ENCODE measurements at regions not wholly inside any gene's neighbourhood (a gene's known extent, or its start where the extent isn't known, plus 50 kb on each side); places are given as distances from the start of the nearest gene placed in this dataset.

DNA sequence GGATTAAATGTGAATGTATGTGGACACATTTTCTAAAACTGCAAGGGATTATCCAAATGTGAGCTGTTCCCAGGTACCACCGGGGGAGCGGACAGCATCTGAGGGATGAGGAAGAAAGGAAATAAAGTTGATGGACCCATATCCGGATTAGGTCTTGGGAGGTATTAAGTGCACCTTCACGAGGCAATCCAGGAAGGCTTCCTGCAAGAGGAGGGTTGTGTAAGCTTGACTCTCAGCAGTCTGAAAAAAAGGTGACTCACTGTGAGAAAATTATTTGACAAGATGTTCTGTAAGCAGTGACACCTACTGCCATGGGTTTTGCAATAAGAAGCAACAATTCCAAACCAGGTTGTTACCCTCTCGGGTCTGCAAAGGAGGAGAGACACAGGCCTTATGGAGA, 55.0 kb upstream of the LRFN2 start (continued):
- TF ChIP-seq, protein P1, sequence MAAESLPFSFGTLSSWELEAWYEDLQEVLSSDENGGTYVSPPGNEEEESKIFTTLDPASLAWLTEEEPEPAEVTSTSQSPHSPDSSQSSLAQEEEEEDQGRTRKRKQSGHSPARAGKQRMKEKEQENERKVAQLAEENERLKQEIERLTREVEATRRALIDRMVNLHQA (CRISPR knock-in tag; IDR thresholded peaks at IDR 0.05) = no peak
- TF ChIP-seq HMG20A (CRISPR knock-in tag; IDR thresholded peaks at IDR 0.05; ENCODE audit: borderline replicate concordance) (no peak), SRSF9 (IDR thresholded peaks at IDR 0.05; ENCODE audit: borderline replicate concordance, insufficient read depth, low read depth, low read length, poor library complexity, severe bottlenecking) (no peak)
- TF ChIP-seq, protein P2, sequence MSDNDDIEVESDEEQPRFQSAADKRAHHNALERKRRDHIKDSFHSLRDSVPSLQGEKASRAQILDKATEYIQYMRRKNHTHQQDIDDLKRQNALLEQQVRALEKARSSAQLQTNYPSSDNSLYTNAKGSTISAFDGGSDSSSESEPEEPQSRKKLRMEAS (IDR thresholded peaks at IDR 0.05) = no peak

DNA sequence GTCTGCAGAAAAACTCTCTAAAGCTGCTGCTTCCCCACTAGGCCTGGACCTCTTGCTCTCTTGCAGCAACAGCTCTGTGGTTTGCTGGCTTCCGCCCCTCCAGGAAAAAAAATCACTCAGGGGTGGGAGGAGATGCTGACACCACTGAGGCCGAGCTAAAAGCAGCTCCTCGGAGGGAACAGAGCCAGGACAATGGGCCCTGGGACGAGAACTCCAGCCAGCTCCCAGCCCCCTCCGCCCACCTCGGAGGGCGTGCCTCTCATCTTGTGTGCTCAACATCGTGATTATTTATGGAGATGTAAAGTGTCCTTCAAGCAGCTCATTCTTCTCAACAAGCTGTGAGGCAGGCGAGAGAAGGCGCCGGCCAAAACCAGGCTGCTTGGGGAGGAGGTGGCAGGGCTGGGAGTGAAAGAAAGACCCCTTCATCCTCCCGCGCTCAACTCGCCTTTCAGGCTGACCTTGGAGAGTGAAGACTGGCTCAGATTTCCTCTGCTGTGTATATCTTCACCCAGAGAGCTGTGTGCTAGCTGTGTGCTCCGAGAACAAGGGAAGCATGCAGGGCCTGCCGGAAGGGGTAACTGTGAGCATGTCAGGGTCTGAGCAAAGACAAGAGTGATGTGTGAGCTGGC, 53.5 kb upstream of the LRFN2 start:
- no peak for FAIRE-seq
- Histone ChIP-seq H3K27ac (ENCODE audit: extremely low read length, insufficient read depth, low read length) (no peak overlapping the region), H4K20me1 (ENCODE audit: insufficient read depth, low read length) (no peaks in the 10 kb centered on the region), H3K4me1 (ENCODE audit: insufficient read depth, low read length) (no peaks in the 10 kb centered on the region), H3K9me3 (ENCODE audit: low read length) (no peaks in the 10 kb centered on the region), H3K4me3 (replicated peaks in 1 of 3; ENCODE audit: insufficient read depth in 1 of 3, low read depth in 2 of 3, low read length in 3 of 3) (no peak overlapping the region), H3K79me2 (ENCODE audit: insufficient read depth, low read length) (no peaks in the 10 kb centered on the region), H3K36me3 (replicated peaks in 1 of 2; ENCODE audit: control insufficient read depth in 1 of 2, insufficient read depth in 2 of 2, low read length in 2 of 2) (no peaks in the 10 kb centered on the region), H2AFZ (ENCODE audit: low read length) (no peak overlapping the region), H3K4me2 (ENCODE audit: low read depth, low read length) (no peak overlapping the region), H3K27me3 (ENCODE audit: control insufficient read depth in 1 of 2, insufficient read depth in 2 of 2, low read length in 2 of 2) (no peaks in the 10 kb centered on the region; a peak in 1 of 5 replicates), H3K9ac (ENCODE audit: insufficient read depth, low read depth, low read length) (no peak overlapping the region)
- ChIA-PET POLR2A (no interaction called here), CTCF (ENCODE audit: low intra/inter-chr PET ratio, low total read pairs) (no interaction called here)
- in situ Hi-C loops (cut with HindIII; ENCODE audit: extremely low pct_ligation_motif_present, low pct_unique_long_range_greater_than_20kb) (no loop called here), intact Hi-C loops (cut with micrococcal nuclease; ENCODE audit: unreplicated experiment) (no loop called here)
- ATAC-seq = no peak; the same call in 2 of the 3 replicates
- whole genome bisulfite sequencing (ENCODE audit: low lambda C conversion rate) = 36% methylated on average over 16 of the region's 16 CpGs
- no peak for DNase-seq (ENCODE audit: low spot score)
- BruUV-seq (replicated peaks) = no TSS peak
- TF ChIP-seq, protein P3, sequence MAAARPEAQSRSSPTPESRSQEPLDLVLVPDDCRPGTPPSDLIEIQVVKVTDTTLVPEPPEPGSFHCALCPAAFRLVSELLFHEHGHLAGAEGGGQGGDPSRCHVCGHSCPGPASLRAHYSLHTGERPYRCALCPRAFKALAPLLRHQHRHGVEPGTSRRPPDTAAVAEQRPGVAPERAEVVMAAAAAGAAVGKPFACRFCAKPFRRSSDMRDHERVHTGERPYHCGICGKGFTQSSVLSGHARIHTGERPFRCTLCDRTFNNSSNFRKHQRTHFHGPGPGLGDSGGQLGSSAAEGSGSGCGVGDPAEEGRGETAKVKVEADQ (CRISPR knock-in tag; IDR thresholded peaks at IDR 0.05; ENCODE audit: borderline replicate concordance) = no peak
- TF ChIP-seq ZBTB8A (CRISPR knock-in tag; IDR thresholded peaks at IDR 0.05; ENCODE audit: borderline replicate concordance, low read depth) = no peak
- TF ChIP-seq IKZF4 (CRISPR knock-in tag; IDR thresholded peaks at IDR 0.05; ENCODE audit: borderline replicate concordance, low read depth, not compliant biosample characterization) = no peak
- TF ChIP-seq ZNF160 (CRISPR knock-in tag; IDR thresholded peaks at IDR 0.05) = no peak
- no peak for TF ChIP-seq MED8 (CRISPR knock-in tag; IDR thresholded peaks at IDR 0.05; ENCODE audit: insufficient replicate concordance)
- TF ChIP-seq ZBTB38 (CRISPR knock-in tag; IDR thresholded peaks at IDR 0.05) = no peak
- TF ChIP-seq, protein P4, sequence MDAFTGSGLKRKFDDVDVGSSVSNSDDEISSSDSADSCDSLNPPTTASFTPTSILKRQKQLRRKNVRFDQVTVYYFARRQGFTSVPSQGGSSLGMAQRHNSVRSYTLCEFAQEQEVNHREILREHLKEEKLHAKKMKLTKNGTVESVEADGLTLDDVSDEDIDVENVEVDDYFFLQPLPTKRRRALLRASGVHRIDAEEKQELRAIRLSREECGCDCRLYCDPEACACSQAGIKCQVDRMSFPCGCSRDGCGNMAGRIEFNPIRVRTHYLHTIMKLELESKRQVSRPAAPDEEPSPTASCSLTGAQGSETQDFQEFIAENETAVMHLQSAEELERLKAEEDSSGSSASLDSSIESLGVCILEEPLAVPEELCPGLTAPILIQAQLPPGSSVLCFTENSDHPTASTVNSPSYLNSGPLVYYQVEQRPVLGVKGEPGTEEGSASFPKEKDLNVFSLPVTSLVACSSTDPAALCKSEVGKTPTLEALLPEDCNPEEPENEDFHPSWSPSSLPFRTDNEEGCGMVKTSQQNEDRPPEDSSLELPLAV (CRISPR knock-in tag; conservative IDR thresholded peaks at IDR 0.05; ENCODE audit: low read depth) = no peak
- TF ChIP-seq, protein P5, sequence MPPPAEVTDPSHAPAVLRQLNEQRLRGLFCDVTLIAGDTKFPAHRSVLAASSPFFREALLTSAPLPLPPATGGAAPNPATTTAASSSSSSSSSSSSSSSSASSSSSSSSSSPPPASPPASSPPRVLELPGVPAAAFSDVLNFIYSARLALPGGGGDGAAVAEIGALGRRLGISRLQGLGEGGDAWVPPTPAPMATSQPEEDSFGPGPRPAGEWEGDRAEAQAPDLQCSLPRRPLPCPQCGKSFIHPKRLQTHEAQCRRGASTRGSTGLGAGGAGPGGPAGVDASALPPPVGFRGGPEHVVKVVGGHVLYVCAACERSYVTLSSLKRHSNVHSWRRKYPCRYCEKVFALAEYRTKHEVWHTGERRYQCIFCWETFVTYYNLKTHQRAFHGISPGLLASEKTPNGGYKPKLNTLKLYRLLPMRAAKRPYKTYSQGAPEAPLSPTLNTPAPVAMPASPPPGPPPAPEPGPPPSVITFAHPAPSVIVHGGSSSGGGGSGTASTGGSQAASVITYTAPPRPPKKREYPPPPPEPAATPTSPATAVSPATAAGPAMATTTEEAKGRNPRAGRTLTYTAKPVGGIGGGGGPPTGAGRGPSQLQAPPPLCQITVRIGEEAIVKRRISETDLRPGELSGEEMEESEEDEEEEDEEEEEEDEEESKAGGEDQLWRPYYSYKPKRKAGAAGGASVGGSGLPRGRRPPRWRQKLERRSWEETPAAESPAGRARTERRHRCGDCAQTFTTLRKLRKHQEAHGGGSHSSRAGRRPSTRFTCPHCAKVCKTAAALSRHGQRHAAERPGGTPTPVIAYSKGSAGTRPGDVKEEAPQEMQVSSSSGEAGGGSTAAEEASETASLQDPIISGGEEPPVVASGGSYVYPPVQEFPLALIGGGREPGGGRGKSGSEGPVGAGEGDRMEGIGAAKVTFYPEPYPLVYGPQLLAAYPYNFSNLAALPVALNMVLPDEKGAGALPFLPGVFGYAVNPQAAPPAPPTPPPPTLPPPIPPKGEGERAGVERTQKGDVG (CRISPR knock-in tag; IDR thresholded peaks at IDR 0.05; ENCODE audit: borderline replicate concordance) = no peak
- TF ChIP-seq ZNF3 (CRISPR knock-in tag; IDR thresholded peaks at IDR 0.05) = no peak
- TF ChIP-seq ZNF354B (CRISPR knock-in tag; IDR thresholded peaks at IDR 0.05) = no peak
- no peak for TF ChIP-seq ZNF136 (CRISPR knock-in tag; IDR thresholded peaks at IDR 0.05; ENCODE audit: low read depth)
- TF ChIP-seq TSC22D2 (CRISPR knock-in tag; IDR thresholded peaks at IDR 0.05; ENCODE audit: borderline replicate concordance) = no peak
- TF ChIP-seq DNMT3B (CRISPR knock-in tag; conservative IDR thresholded peaks at IDR 0.05) = no peak
